Body of pancreas (tissue), 4 donors: ENCODE measurements at regions not wholly inside any gene's neighbourhood (a gene's known extent, or its start where the extent isn't known, plus 50 kb on each side); places are given as distances from the start of the nearest gene placed in this dataset.

Experiments used
- ATAC-seq: fragments of 150-250 bp; one replicate; pipeline ENCODE4 v1.9.1; 2016
- DNase-seq, 4 donors: peaks; one replicate each; pipeline ENCODE4 v3.0.0-alpha.2; 2019
- H3K27ac ChIP-seq, 4 donors: fragments of 200-600 bp; sonication (generic); 1 replicate in 3 of 4; 2 replicates in 1 of 4; pipeline versions ENCODE4 v1.5.1 to v1.6.1; 2016 to 2019; ENCODE audit warnings: mild to moderate bottlenecking in 1 of 4, mixed read lengths in 1 of 4, moderate library complexity in 1 of 4
- H3K27me3 ChIP-seq, 2 donors: fragments of 200-600 bp; sonication (generic); one replicate each; pipeline ENCODE4 v1.6.0; 2016; ENCODE audit warnings: mild to moderate bottlenecking in 1 of 2
- H3K36me3 ChIP-seq, 2 donors: fragments of 200-600 bp; sonication (generic); replicated peaks in 1 of 2; 2 replicates each; pipeline ENCODE4 v1.5.1; 2016; ENCODE audit warnings: low read depth in 2 of 2; ENCODE audit not compliant: insufficient read depth in 1 of 2
- H3K4me1 ChIP-seq: fragments of 200-600 bp; sonication (generic); one replicate; pipeline ENCODE4 v1.6.0; 2016
- H3K4me3 ChIP-seq, 2 donors: fragments of 200-600 bp; sonication (generic); 1 replicate in 1 of 2; 2 replicates in 1 of 2; pipeline ENCODE4 v1.5.1; 2016 to 2019
- H3K9me3 ChIP-seq, 3 donors: fragments of 200-600 bp; sonication (generic); 1 replicate in 2 of 3; 2 replicates in 1 of 3; pipeline ENCODE4 v1.5.1; 2016
- CTCF ChIP-seq, 7 experiments: fragments of 450-650 bp in 4 of 7; fragments of 200-600 bp in 3 of 7; sonication (generic) in 3 of 7; IDR thresholded peaks; one replicate each; pipeline ENCODE4 v1.5.1; 2016 to 2019; ENCODE audit warnings: antibody characterized with exemption in 7 of 7
- POLR2A ChIP-seq, 3 donors: fragments of 450-650 bp; IDR thresholded peaks; one replicate each; pipeline ENCODE4 v1.6.1; 2016; ENCODE audit warnings: antibody characterized with exemption in 3 of 3, mild to moderate bottlenecking in 2 of 3
- WGBS, 2 donors: methylation state at CpG; one replicate each; pipeline ENCODE4 v1.1.5; 2017; 5-methylcytosine and 5-hydroxymethylcytosine counted together
- intact Hi-C: fragments of 100-400 bp; cut with DNase I; formaldehyde crosslinking; loops from one replicate; pipeline ENCODE4 v1.15.1; 2023

- Histone ChIP-seq H3K27me3 (no peaks in the 10 kb centered on the region), H3K27ac (no peak overlapping the region), H3K9me3 (no peaks in the 10 kb centered on the region), H3K36me3 (no peaks in the 10 kb centered on the region), H3K4me1 (no peaks in the 10 kb centered on the region), H3K4me3 (no peak overlapping the region)
- intact Hi-C loops = no loop called here
- 79 to 88% methylated on average over 4 to 6 of the region's 7 CpGs for WGBS, 2 donors
- DNase-seq (no peak), ATAC-seq (no peak)
- TF ChIP-seq CTCF (IDR thresholded peaks at IDR 0.05) (no peak), POLR2A (IDR thresholded peaks at IDR 0.05) (no peak)
These were observed 506.5 kb upstream of the MKI67 start for GRCh38 chr10:128632694-128633093.

- ATAC-seq (no peak), DNase-seq (no peak)
- Histone ChIP-seq H3K4me1 (no peaks in the 10 kb centered on the region), H3K27ac (no peak overlapping the region), H3K9me3 (no peaks in the 10 kb centered on the region), H3K27me3 (no peaks in the 10 kb centered on the region), H3K36me3 (no peaks in the 10 kb centered on the region), H3K4me3 (no peak overlapping the region)
- TF ChIP-seq CTCF (IDR thresholded peaks at IDR 0.05) (peak in 2 of 7 experiments; percentile 4 to 8), POLR2A (IDR thresholded peaks at IDR 0.05) (no peak)
- intact Hi-C loops = no loop called here
- WGBS, 2 donors = 52 to 57% methylated on average over 6 of the region's 6 CpGs
These were observed 507.8 kb upstream of the MKI67 start for GRCh38 chr10:128633864-128634540.

GRCh38 chr10:128642023-128642422, 515.8 kb upstream of the MKI67 start:
- DNase-seq (no peak), ATAC-seq (no peak)
- Histone ChIP-seq H3K36me3 (no peaks in the 10 kb centered on the region), H3K4me3 (no peak overlapping the region), H3K9me3 (no peaks in the 10 kb centered on the region), H3K27ac (no peak overlapping the region), H3K27me3 (peaks cover 0 to 3% of the 10 kb centered on the region in 2 donors), H3K4me1 (no peaks in the 10 kb centered on the region)
- intact Hi-C loops = no loop called here
- TF ChIP-seq POLR2A (IDR thresholded peaks at IDR 0.05) = no peak
- TF ChIP-seq CTCF (IDR thresholded peaks at IDR 0.05) = no peak
- WGBS, 2 donors = 58 to 63% methylated on average over 4 of the region's 4 CpGs

- no peaks in the 10 kb centered on the region for H3K4me1 ChIP-seq
- 46 to 59% methylated on average over 2 of the region's 2 CpGs for WGBS, 2 donors
- no peak for DNase-seq
- intact Hi-C loops = no loop called here
- no peak for TF ChIP-seq CTCF (IDR thresholded peaks at IDR 0.05)
- TF ChIP-seq POLR2A (IDR thresholded peaks at IDR 0.05) = no peak
- no peaks in the 10 kb centered on the region for H3K9me3 ChIP-seq
- H3K27ac ChIP-seq = no peak overlapping the region
- no peak overlapping the region for H3K4me3 ChIP-seq
- H3K27me3 ChIP-seq = peaks cover 0 to 3% of the 10 kb centered on the region in 2 donors
- no peak for ATAC-seq
- H3K36me3 ChIP-seq = no peaks in the 10 kb centered on the region
These were observed 516.3 kb upstream of the MKI67 start for GRCh38 chr10:128642502-128642901.

- peaks cover 0 to 3% of the 10 kb centered on the region in 2 donors for H3K27me3 ChIP-seq
- WGBS, 2 donors = 68 to 72% methylated on average over 1 of the region's 1 CpG
- no peaks in the 10 kb centered on the region for H3K9me3 ChIP-seq
- no peak for TF ChIP-seq POLR2A (IDR thresholded peaks at IDR 0.05)
- TF ChIP-seq CTCF (IDR thresholded peaks at IDR 0.05) = no peak
- H3K4me1 ChIP-seq = no peaks in the 10 kb centered on the region
- intact Hi-C loops = no loop called here
- H3K27ac ChIP-seq = no peak overlapping the region
- no peak for ATAC-seq
- no peaks in the 10 kb centered on the region for H3K36me3 ChIP-seq
- H3K4me3 ChIP-seq = no peak overlapping the region
- no peak for DNase-seq
These were observed 517.4 kb upstream of the MKI67 start for GRCh38 chr10:128643658-128644057.
